ENCODE measurements at regions not wholly inside any gene's neighbourhood (a gene's known extent, or its start where the extent isn't known, plus 50 kb on each side); places are given as distances from the start of the nearest gene placed in this dataset.

- Histone ChIP-seq H3K18ac (ENCODE audit: low read depth, low read length) (no peak overlapping the region), H4K8ac (ENCODE audit: low read depth in 2 of 2, low read length in 2 of 2) (no peak overlapping the region), H3K9ac (ENCODE audit: low read depth, low read length) (no peak overlapping the region), H2AK5ac (ENCODE audit: low read depth, low read length) (no peak overlapping the region), H3K79me1 (ENCODE audit: low read depth in 1 of 2, low read length in 2 of 2) (no peaks in the 10 kb centered on the region), H3K4ac (ENCODE audit: low read depth, low read length) (no peak overlapping the region), H3K27ac (ENCODE audit: insufficient read depth, low read length) (no peak overlapping the region), H4K20me1 (ENCODE audit: insufficient read depth, low read length) (no peaks in the 10 kb centered on the region), H2BK120ac (ENCODE audit: low read depth, low read length) (no peak overlapping the region), H3K4me3 (ENCODE audit: insufficient read depth, low read depth, low read length) (no peak overlapping the region), H2BK15ac (ENCODE audit: low read depth, low read length) (no peak overlapping the region), H2AFZ (replicated peaks; ENCODE audit: low read length, poor library complexity) (no peak overlapping the region), H4K91ac (ENCODE audit: insufficient read depth, low read depth, low read length) (no peak overlapping the region), H3K23ac (ENCODE audit: low read depth, low read length) (no peak overlapping the region), H3K14ac (replicated peaks; ENCODE audit: low read depth, low read length) (no peak overlapping the region), H2AK9ac (replicated peaks; ENCODE audit: low read depth, low read length, poor library complexity) (no peak overlapping the region), H4K5ac (ENCODE audit: low read depth, low read length) (no peak overlapping the region), H2BK5ac (ENCODE audit: low read depth, low read length, poor library complexity, severe bottlenecking) (no peak overlapping the region), H3K9me3 (ENCODE audit: control insufficient read depth, insufficient read depth, low read length) (no peaks in the 10 kb centered on the region), H3K36me3 (ENCODE audit: control insufficient read depth, insufficient read depth, low read length) (no peaks in the 10 kb centered on the region), H3K4me1 (ENCODE audit: control insufficient read depth, insufficient read depth, low read length) (no peaks in the 10 kb centered on the region), H3K27me3 (ENCODE audit: control insufficient read depth, insufficient read depth, low read length) (no peaks in the 10 kb centered on the region), H3K56ac (ENCODE audit: extremely low read depth, insufficient read depth, low read length) (no peak overlapping the region), H3K9me1 (ENCODE audit: insufficient read depth, low read length) (no peaks in the 10 kb centered on the region), H3K4me2 (ENCODE audit: low read depth, low read length) (no peak overlapping the region), H2BK20ac (ENCODE audit: low read depth, low read length) (no peak overlapping the region)
- dilution Hi-C loops (cut with HindIII; ENCODE audit: low sequenced_read_pairs, unreplicated experiment) (no loop called here), intact Hi-C loops (cut with micrococcal nuclease) (no loop called here), in situ Hi-C loops (cut with MboI; ENCODE audit: low sequenced_read_pairs) (no loop called here)
- no peak for TF ChIP-seq USF2 (IDR thresholded peaks at IDR 0.05; ENCODE audit: low read depth, low read length)
- TF ChIP-seq RCOR1 (IDR thresholded peaks at IDR 0.05; ENCODE audit: insufficient replicate concordance, low read length), result no peak
- TF ChIP-seq MXI1 (IDR thresholded peaks at IDR 0.05; ENCODE audit: borderline replicate concordance, low read depth, low read length), result no peak
- no peak for TF ChIP-seq CHD1 (IDR thresholded peaks at IDR 0.05; ENCODE audit: low read depth, low read length)
- no peak for TF ChIP-seq BHLHE40 (IDR thresholded peaks at IDR 0.05; ENCODE audit: low read depth, low read length)
- POLR2A ChIA-PET (ENCODE audit: unreplicated experiment), result no interaction called here
- BruUV-seq (replicated peaks), result no TSS peak
- CTCF ChIA-PET, result no interaction called here
- DNase-seq (no peak), ATAC-seq (ENCODE audit: low read depth) (no peak)
Measured at GRCh38 chr5:98328015-98328414, 445.4 kb upstream of the RGMB start.
